ENCODE measurements at regions not wholly inside any gene's neighbourhood (a gene's known extent, or its start where the extent isn't known, plus 50 kb on each side); places are given as distances from the start of the nearest gene placed in this dataset.

GRCh38 chr2:180579388-180579787 is 401.0 kb upstream of the UBE2E3 start:
- Histone ChIP-seq H3K27ac (replicated peaks) (no peak overlapping the region), H3K27me3 (ENCODE audit: insufficient read depth, poor library complexity, severe bottlenecking) (no peaks in the 10 kb centered on the region), H3K4me3 (replicated peaks; ENCODE audit: insufficient read depth, low read length) (no peak overlapping the region)
- no peak for TF ChIP-seq REST (IDR thresholded peaks at IDR 0.05; ENCODE audit: insufficient replicate concordance, low read depth)
- no peak for TF ChIP-seq POLR2AphosphoS5 (IDR thresholded peaks at IDR 0.05; ENCODE audit: low read depth)
- TF ChIP-seq SPI1 (IDR thresholded peaks at IDR 0.05; ENCODE audit: borderline replicate concordance, low read depth): no peak
- no peak for TF ChIP-seq CTCF (IDR thresholded peaks at IDR 0.05; ENCODE audit: insufficient read depth, low read length)
- DNase-seq (ENCODE audit: low read depth in 1 of 2, low spot score in 1 of 2): no peak

- TF ChIP-seq CTCF (IDR thresholded peaks at IDR 0.05; ENCODE audit: insufficient read depth, low read length) (no peak), SPI1 (IDR thresholded peaks at IDR 0.05; ENCODE audit: borderline replicate concordance, low read depth) (no peak), GABPA (IDR thresholded peaks at IDR 0.05; ENCODE audit: low read depth) (no peak), REST (IDR thresholded peaks at IDR 0.05; ENCODE audit: insufficient replicate concordance, low read depth) (no peak), POLR2AphosphoS5 (IDR thresholded peaks at IDR 0.05; ENCODE audit: low read depth) (no peak)
- H3K4me3 ChIP-seq (replicated peaks; ENCODE audit: insufficient read depth, low read length): no peak overlapping the region
- DNase-seq (ENCODE audit: low read depth in 1 of 2, low spot score in 1 of 2): no peak
- no peaks in the 10 kb centered on the region for H3K27me3 ChIP-seq (ENCODE audit: insufficient read depth, poor library complexity, severe bottlenecking)
- H3K27ac ChIP-seq (replicated peaks): no peak overlapping the region
Observed at GRCh38 chr2:180578441-180578840, 402.0 kb upstream of the UBE2E3 start.

DNA sequence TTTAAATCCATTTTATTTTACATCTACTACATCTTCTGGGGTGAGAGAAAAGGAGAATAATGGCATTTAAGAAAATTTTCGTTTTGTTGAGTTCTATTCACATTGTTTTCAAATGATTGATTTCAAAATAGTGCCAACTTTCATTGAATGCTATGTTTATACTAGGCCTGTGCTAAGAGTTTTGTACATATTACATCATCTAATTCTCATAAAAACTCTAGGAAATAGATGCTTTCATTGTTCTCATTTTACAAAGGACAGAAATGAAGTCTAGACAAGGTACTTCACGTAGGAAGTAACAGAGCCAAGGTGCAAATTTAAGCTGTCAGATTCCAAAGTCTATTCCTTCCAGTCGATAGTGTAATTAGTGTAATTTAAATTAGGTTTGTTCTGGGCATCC is 402.8 kb upstream of the UBE2E3 start:
- H3K27ac ChIP-seq (replicated peaks): no peak overlapping the region
- H3K4me3 ChIP-seq (replicated peaks; ENCODE audit: insufficient read depth, low read length): no peak overlapping the region
- no peak for DNase-seq (ENCODE audit: low read depth in 1 of 2, low spot score in 1 of 2)
- no peaks in the 10 kb centered on the region for H3K27me3 ChIP-seq (ENCODE audit: insufficient read depth, poor library complexity, severe bottlenecking)
- TF ChIP-seq SPI1 (IDR thresholded peaks at IDR 0.05; ENCODE audit: borderline replicate concordance, low read depth): no peak
- TF ChIP-seq CTCF (IDR thresholded peaks at IDR 0.05; ENCODE audit: insufficient read depth, low read length): no peak
- no peak for TF ChIP-seq GABPA (IDR thresholded peaks at IDR 0.05; ENCODE audit: low read depth)
- no peak for TF ChIP-seq REST (IDR thresholded peaks at IDR 0.05; ENCODE audit: insufficient replicate concordance, low read depth)
- TF ChIP-seq POLR2AphosphoS5 (IDR thresholded peaks at IDR 0.05; ENCODE audit: low read depth): no peak
